ENCODE measurements at regions not wholly inside any gene's neighbourhood (a gene's known extent, or its start where the extent isn't known, plus 50 kb on each side); places are given as distances from the start of the nearest gene placed in this dataset.

DNA sequence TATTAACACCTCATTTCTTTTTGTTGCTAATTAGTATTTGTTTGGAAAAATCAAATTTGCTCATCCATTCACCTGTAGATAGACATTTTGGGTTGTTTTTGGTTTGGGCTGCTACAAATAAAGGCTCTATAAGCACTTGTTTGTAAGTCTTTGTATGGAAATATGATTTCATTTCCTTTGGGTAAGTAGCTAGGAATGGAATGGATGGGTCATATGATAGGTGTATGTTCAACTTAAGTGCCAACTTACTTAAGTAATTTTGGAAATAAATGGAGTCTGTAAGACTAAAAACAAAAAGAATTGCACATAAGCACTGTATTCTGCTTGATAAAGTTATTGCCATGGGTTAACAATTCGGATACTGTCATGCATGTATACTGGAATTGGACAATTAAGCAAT, 157.7 kb upstream of the NAMPT start:
- TF ChIP-seq, protein P1, sequence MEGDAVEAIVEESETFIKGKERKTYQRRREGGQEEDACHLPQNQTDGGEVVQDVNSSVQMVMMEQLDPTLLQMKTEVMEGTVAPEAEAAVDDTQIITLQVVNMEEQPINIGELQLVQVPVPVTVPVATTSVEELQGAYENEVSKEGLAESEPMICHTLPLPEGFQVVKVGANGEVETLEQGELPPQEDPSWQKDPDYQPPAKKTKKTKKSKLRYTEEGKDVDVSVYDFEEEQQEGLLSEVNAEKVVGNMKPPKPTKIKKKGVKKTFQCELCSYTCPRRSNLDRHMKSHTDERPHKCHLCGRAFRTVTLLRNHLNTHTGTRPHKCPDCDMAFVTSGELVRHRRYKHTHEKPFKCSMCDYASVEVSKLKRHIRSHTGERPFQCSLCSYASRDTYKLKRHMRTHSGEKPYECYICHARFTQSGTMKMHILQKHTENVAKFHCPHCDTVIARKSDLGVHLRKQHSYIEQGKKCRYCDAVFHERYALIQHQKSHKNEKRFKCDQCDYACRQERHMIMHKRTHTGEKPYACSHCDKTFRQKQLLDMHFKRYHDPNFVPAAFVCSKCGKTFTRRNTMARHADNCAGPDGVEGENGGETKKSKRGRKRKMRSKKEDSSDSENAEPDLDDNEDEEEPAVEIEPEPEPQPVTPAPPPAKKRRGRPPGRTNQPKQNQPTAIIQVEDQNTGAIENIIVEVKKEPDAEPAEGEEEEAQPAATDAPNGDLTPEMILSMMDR (IDR thresholded peaks at IDR 0.05) = no peak
- TF ChIP-seq POLR2A (IDR thresholded peaks at IDR 0.05) = no peak
